Activated CD8-positive, alpha-beta memory T cell treated with anti-CD3 and anti-CD28 coated beads, Interleukin-2, amount 10 ng/mL, durations not matched to agents 7 days and 5 days (primary cell): ENCODE measurements at regions not wholly inside any gene's neighbourhood (a gene's known extent, or its start where the extent isn't known, plus 50 kb on each side); places are given as distances from the start of the nearest gene placed in this dataset.

Experiments used
- ATAC-seq: fragments of 150-1000 bp; cut with Tn5 transposase; one replicate; pipeline ENCODE4 v1.10.0; 2021; ENCODE audit warnings: moderate library complexity
- CTCF ChIA-PET: fragments of 350-600 bp; sonication (Branson Sonifier 250); formaldehyde crosslinking; loops from one replicate; lab custom pipeline; 2021; ENCODE audit warnings: antibody characterized with exemption; lab: Charles Lee
- DNase-seq: peaks from one replicate; pipeline ENCODE4 v3.0.0-alpha.2; 2020
- H3K27ac Mint-ChIP-seq: one replicate; pipeline ENCODE4 v1.8.0; 2021; ENCODE audit warnings: mild to moderate bottlenecking, mixed read lengths
- H3K27me3 Mint-ChIP-seq: one replicate; pipeline ENCODE4 v1.8.0; 2021; ENCODE audit warnings: mixed read lengths
- H3K36me3 Mint-ChIP-seq: one replicate; pipeline ENCODE4 v1.8.0; 2021; ENCODE audit warnings: mild to moderate bottlenecking, mixed read lengths
- H3K4me1 Mint-ChIP-seq: one replicate; pipeline ENCODE4 v1.8.0; 2021; ENCODE audit warnings: mixed read lengths
- H3K4me3 Mint-ChIP-seq: one replicate; pipeline ENCODE4 v1.8.0; 2021; ENCODE audit warnings: mild to moderate bottlenecking, moderate library complexity, mixed read lengths
- H3K9me3 Mint-ChIP-seq: one replicate; pipeline ENCODE4 v1.8.0; 2022; ENCODE audit warnings: low read depth, mixed read lengths

- no peak overlapping the region for H3K27ac Mint-ChIP-seq
- CTCF ChIA-PET = no interaction called here
- no peaks in the 10 kb centered on the region for H3K27me3 Mint-ChIP-seq
- H3K4me1 Mint-ChIP-seq = peaks cover 12% of the 10 kb centered on the region
- peaks cover 2% of the 10 kb centered on the region for H3K9me3 Mint-ChIP-seq
- DNase-seq (no peak), ATAC-seq (no peak)
- H3K36me3 Mint-ChIP-seq = peaks cover 5% of the 10 kb centered on the region
- no peak overlapping the region for H3K4me3 Mint-ChIP-seq
These were observed 251.0 kb upstream of the STARD13 start for GRCh38 chr13:33536601-33537000.

DNA sequence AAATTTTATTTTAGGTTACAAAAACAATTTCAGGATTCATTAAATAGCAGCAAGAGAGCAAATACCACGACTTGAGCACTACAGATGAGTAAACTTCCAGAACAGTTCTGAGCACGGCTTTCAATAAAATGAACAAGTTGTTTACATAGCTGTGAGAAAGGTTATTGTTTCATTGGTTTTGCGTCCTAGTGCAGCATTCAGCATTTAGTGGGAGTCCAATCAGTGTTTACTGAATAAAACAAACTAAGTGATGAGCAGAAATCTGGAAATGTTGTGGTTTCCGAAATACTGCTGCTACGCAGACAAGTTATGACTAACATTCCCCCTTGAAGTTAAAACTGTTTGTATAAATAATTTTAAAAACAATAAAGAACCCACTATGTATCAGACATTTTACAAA is 251.5 kb upstream of the STARD13 start:
- H3K9me3 Mint-ChIP-seq = peaks cover 2% of the 10 kb centered on the region
- CTCF ChIA-PET = no interaction called here
- peaks cover 15% of the 10 kb centered on the region for H3K4me1 Mint-ChIP-seq
- no peak overlapping the region for H3K4me3 Mint-ChIP-seq
- no peak overlapping the region for H3K27ac Mint-ChIP-seq
- no peak for ATAC-seq
- H3K36me3 Mint-ChIP-seq = peaks cover 5% of the 10 kb centered on the region
- no peaks in the 10 kb centered on the region for H3K27me3 Mint-ChIP-seq
- DNase-seq = no peak

GRCh38 chr13:33537676-33538075 is 252.1 kb upstream of the STARD13 start:
- Mint-ChIP-seq H3K9me3 (no peaks in the 10 kb centered on the region), H3K4me3 (no peak overlapping the region), H3K36me3 (peaks cover 5% of the 10 kb centered on the region), H3K4me1 (peaks cover 15% of the 10 kb centered on the region), H3K27me3 (no peaks in the 10 kb centered on the region), H3K27ac (no peak overlapping the region)
- DNase-seq = no peak
- CTCF ChIA-PET = no interaction called here
- ATAC-seq = no peak

DNA sequence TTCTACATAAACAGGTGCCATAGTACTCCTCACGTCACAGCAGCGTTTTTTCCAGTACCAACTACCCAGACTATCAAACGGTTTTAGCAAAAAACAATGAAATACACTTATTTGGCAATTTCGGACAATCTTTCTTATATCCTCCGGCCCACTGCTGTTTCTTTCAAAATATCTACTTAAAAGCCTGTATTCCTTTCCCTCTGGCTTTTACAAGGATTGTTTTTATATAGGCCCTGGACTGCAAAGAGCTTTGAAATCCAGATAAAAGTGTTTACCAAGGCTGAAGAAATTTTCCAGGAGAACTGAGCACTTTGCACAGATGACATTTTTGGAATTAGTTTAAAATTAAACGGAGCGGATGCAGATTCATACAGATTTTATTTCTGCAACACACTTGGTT is 255.9 kb upstream of the STARD13 start:
- ATAC-seq (no peak), DNase-seq (no peak)
- peaks cover 5% of the 10 kb centered on the region for H3K36me3 Mint-ChIP-seq
- H3K27ac Mint-ChIP-seq = peak overlapping the region; percentile 97
- no peaks in the 10 kb centered on the region for H3K27me3 Mint-ChIP-seq
- no peaks in the 10 kb centered on the region for H3K9me3 Mint-ChIP-seq
- peak overlapping the region; percentile 80 for H3K4me3 Mint-ChIP-seq
- CTCF ChIA-PET = interaction anchor here (1.5 kb wide), 1 partner anchor 27 kb away, joined by 3 read pairs; no protein-coding TSS in a partner anchor
- peaks cover 31% of the 10 kb centered on the region for H3K4me1 Mint-ChIP-seq

DNA sequence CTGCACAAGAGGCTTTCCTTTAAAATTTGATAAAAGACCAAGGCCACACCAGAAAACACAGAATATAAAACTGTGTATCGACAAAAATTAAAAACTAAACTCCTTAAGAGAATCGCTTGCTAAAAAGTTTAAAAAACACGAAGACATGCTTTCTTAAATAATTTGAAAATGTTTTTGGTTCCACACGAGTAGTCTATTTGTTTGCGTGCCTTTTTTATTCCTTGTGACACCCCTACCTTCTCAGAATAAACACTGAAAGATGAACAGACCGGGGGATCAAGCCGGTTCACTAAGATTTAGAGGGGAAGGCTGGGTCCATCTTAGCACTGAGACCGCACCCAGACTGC is 256.4 kb upstream of the STARD13 start:
- CTCF ChIA-PET = interaction anchor here (1.5 kb wide), 1 partner anchor 28 kb away, joined by 3 read pairs; no protein-coding TSS in a partner anchor
- peaks cover 5% of the 10 kb centered on the region for H3K36me3 Mint-ChIP-seq
- H3K4me3 Mint-ChIP-seq = peak overlapping the region; percentile 80
- H3K9me3 Mint-ChIP-seq = no peaks in the 10 kb centered on the region
- H3K27ac Mint-ChIP-seq = peak overlapping the region; percentile 97
- peaks cover 31% of the 10 kb centered on the region for H3K4me1 Mint-ChIP-seq
- no peak for ATAC-seq
- no peaks in the 10 kb centered on the region for H3K27me3 Mint-ChIP-seq
- no peak for DNase-seq

- peak; percentile 87 for ATAC-seq
These were observed 256.9 kb upstream of the STARD13 start for GRCh38 chr13:33542309-33543088.

DNA sequence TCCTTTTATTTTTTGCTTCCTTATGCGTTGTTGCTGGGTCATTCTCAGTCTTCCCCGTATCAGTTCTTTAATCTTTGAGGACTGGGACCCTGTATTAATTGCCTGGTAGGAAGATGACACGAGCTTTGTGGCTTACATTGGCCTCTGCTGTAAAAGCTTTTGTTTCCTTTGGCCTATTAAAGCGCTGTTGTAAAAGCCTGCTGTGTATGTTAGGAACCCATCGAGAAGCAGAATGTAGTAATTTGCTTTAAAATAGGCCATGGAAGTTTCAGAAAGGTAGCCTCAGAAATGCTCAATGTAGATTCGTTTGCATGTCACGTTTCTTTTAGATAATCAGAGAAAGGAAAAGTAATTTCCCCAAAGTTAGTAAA is 257.5 kb upstream of the STARD13 start:
- Mint-ChIP-seq H3K27me3 (no peaks in the 10 kb centered on the region), H3K36me3 (peaks cover 6% of the 10 kb centered on the region), H3K9me3 (no peaks in the 10 kb centered on the region), H3K4me3 (peak overlapping the region; percentile 80), H3K4me1 (peaks cover 32% of the 10 kb centered on the region), H3K27ac (peak overlapping the region; percentile 97)
- DNase-seq = no peak
- CTCF ChIA-PET = interaction anchor here (0.6 to 3.1 kb wide), 17 partner anchors 13 to 957 kb away, joined by 3 to 34 read pairs (median 5); partner anchors contain the start of gene PDS5B
- ATAC-seq = no peak

More at GRCh38 chr13:33542309-33543088, 256.9 kb upstream of the STARD13 start:
- DNase-seq = peak; percentile 98
- Mint-ChIP-seq H3K27ac (peak overlapping the region; percentile 97), H3K36me3 (peaks cover 6% of the 10 kb centered on the region), H3K4me3 (peak overlapping the region; percentile 80), H3K4me1 (peaks cover 32% of the 10 kb centered on the region), H3K27me3 (no peaks in the 10 kb centered on the region), H3K9me3 (no peaks in the 10 kb centered on the region)
- CTCF ChIA-PET = interaction anchor here (0.6 to 3.1 kb wide), 18 partner anchors 13 to 957 kb away, joined by 3 to 34 read pairs (median 4); partner anchors contain the start of gene PDS5B

GRCh38 chr13:33543631-33544265 is 258.2 kb upstream of the STARD13 start:
- H3K27me3 Mint-ChIP-seq = no peaks in the 10 kb centered on the region
- peak overlapping the region; percentile 80 for H3K4me3 Mint-ChIP-seq
- H3K9me3 Mint-ChIP-seq = no peaks in the 10 kb centered on the region
- H3K4me1 Mint-ChIP-seq = peaks cover 32% of the 10 kb centered on the region
- H3K36me3 Mint-ChIP-seq = peaks cover 6% of the 10 kb centered on the region
- no peak for ATAC-seq
- CTCF ChIA-PET = interaction anchor here (1.2 to 3.1 kb wide), 8 partner anchors 47 to 958 kb away, joined by 3 to 34 read pairs (median 7); partner anchors contain the start of gene PDS5B
- H3K27ac Mint-ChIP-seq = peak overlapping the region; percentile 97
- DNase-seq = no peak

- peak overlapping the region; percentile 80 for H3K4me3 Mint-ChIP-seq
- DNase-seq = no peak
- H3K27me3 Mint-ChIP-seq = no peaks in the 10 kb centered on the region
- H3K4me1 Mint-ChIP-seq = peaks cover 32% of the 10 kb centered on the region
- peaks cover 6% of the 10 kb centered on the region for H3K36me3 Mint-ChIP-seq
- peak overlapping the region; percentile 70 for H3K27ac Mint-ChIP-seq
- CTCF ChIA-PET = interaction anchor here (1.7 to 3.1 kb wide), 5 partner anchors 135 to 958 kb away, joined by 6 to 34 read pairs (median 8); partner anchors contain the start of gene PDS5B
- ATAC-seq = no peak
- no peaks in the 10 kb centered on the region for H3K9me3 Mint-ChIP-seq
These were observed 258.8 kb upstream of the STARD13 start for GRCh38 chr13:33544308-33544707.

DNA sequence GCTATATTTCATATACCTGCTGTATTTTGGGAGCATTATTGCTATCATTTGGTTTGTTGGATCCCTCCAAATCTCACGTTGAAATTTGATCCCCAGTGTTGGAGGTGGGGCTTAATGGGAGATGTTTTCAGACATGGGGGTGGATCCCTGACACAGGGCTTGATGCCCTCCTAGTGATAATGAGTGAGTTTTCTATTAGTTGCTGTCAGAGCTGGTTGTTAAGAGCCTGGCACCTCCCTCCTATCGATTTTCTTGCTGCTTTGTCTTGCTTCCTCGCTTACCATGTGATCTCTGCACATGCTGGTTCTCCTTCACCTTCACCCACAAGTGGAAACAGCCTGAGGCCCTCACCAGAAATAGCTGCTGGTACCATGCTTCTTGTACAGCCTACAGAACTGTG is 259.9 kb upstream of the STARD13 start:
- H3K36me3 Mint-ChIP-seq = peaks cover 4% of the 10 kb centered on the region
- no peak overlapping the region for H3K4me3 Mint-ChIP-seq
- H3K27ac Mint-ChIP-seq = peak overlapping the region; percentile 49
- no peak for ATAC-seq
- no peaks in the 10 kb centered on the region for H3K27me3 Mint-ChIP-seq
- H3K9me3 Mint-ChIP-seq = no peaks in the 10 kb centered on the region
- DNase-seq = no peak
- H3K4me1 Mint-ChIP-seq = peaks cover 30% of the 10 kb centered on the region
- CTCF ChIA-PET = interaction anchor here (3.1 kb wide), 1 partner anchor 178 kb away, joined by 34 read pairs; no protein-coding TSS in a partner anchor

DNA sequence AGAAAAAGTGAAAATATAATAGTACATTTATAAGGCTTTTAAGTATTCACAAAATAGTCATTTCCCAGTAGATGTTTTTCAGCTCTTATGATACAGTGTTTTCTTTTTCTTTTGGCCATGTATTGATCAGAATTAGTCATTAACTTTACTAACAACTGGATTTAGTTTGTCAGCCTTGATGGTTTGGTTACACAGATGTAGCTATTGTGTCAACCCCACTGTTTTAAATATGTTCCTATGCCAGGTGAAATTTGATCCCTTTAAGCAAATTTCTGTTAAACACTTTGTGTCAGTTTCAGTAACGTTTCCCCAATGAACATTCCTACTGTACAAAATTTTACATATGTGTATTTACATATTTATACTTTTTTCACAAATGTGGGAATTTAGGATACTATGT is 261.5 kb upstream of the STARD13 start:
- ATAC-seq (no peak), DNase-seq (no peak)
- H3K4me3 Mint-ChIP-seq = no peak overlapping the region
- H3K9me3 Mint-ChIP-seq = no peaks in the 10 kb centered on the region
- CTCF ChIA-PET = interaction anchor here (1.6 kb wide), 1 partner anchor 178 kb away, joined by 6 read pairs; no protein-coding TSS in a partner anchor
- peaks cover 17% of the 10 kb centered on the region for H3K4me1 Mint-ChIP-seq
- no peaks in the 10 kb centered on the region for H3K27me3 Mint-ChIP-seq
- H3K36me3 Mint-ChIP-seq = peaks cover 6% of the 10 kb centered on the region
- H3K27ac Mint-ChIP-seq = no peak overlapping the region

GRCh38 chr13:33548069-33548468 is 262.5 kb upstream of the STARD13 start:
- ATAC-seq (no peak), DNase-seq (no peak)
- Mint-ChIP-seq H3K36me3 (peaks cover 6% of the 10 kb centered on the region), H3K9me3 (no peaks in the 10 kb centered on the region), H3K27ac (no peak overlapping the region), H3K27me3 (no peaks in the 10 kb centered on the region), H3K4me3 (no peak overlapping the region), H3K4me1 (peaks cover 19% of the 10 kb centered on the region)
- CTCF ChIA-PET = no interaction called here

GRCh38 chr13:33550276-33550675 is 264.7 kb upstream of the STARD13 start:
- no peaks in the 10 kb centered on the region for H3K9me3 Mint-ChIP-seq
- CTCF ChIA-PET = no interaction called here
- peaks cover 13% of the 10 kb centered on the region for H3K4me1 Mint-ChIP-seq
- no peak overlapping the region for H3K4me3 Mint-ChIP-seq
- ATAC-seq (no peak), DNase-seq (no peak)
- H3K36me3 Mint-ChIP-seq = peaks cover 6% of the 10 kb centered on the region
- no peak overlapping the region for H3K27ac Mint-ChIP-seq
- no peaks in the 10 kb centered on the region for H3K27me3 Mint-ChIP-seq
